ENCODE measurements at regions not wholly inside any gene's neighbourhood (a gene's known extent, or its start where the extent isn't known, plus 50 kb on each side); places are given as distances from the start of the nearest gene placed in this dataset.

DNA sequence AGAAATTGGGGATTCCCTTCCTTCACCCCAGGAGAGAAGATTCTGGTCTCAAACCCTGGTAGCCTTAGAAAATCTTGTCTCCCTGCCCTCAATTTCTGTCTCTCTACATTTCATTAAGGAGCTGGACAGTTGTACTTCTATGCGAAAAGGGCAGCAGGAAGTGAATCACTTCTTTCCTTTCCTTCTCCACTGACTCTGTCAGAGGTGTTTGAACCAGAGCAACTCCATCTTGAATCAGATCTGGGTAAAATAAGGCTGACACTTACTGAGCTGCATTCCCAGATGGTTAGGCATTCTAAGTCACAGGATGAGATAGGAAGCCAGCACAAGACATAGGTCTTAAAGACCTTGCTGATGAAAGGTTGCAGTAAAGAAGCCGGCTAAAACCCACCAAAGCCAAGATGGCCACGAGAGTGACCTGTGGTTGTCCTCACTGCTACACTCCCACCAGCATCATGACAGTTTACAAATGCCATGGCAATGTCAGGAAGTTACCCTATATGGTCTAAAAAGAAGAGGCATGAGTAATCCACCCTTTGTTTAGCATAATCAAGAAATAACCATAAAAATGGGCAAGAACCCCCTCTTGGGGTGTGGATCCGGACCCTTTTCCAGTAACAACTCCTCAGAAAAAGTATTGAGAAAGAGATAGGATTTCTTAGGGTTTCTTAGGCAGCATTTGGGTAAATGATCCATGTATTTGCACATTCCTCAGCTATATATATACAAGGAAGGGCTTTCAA lies 95.8 kb upstream of the PLCB4 start:
- no peak for DNase-seq
- TF ChIP-seq CTCF (IDR thresholded peaks at IDR 0.05; ENCODE audit: borderline replicate concordance) = no peak
- intact Hi-C loops (cut with micrococcal nuclease) = no loop called here

GRCh38 chr20:8974009-8974708 lies 94.7 kb upstream of the PLCB4 start:
- Histone ChIP-seq H3K4me1 (peaks cover 31% of the 10 kb centered on the region), H3K27ac (replicated peaks) (no peak overlapping the region), H3K27me3 (ENCODE audit: low read depth) (no peaks in the 10 kb centered on the region), H3K4me3 (no peak overlapping the region), H3K36me3 (no peaks in the 10 kb centered on the region), H3K9me3 (replicated peaks) (no peaks in the 10 kb centered on the region)
- DNase-seq = no peak
- no peak for TF ChIP-seq CTCF (IDR thresholded peaks at IDR 0.05; ENCODE audit: borderline replicate concordance)
- intact Hi-C loops (cut with micrococcal nuclease) = no loop called here

More for the DNA sequence above, 95.8 kb upstream of the PLCB4 start:
- Histone ChIP-seq H3K4me3 (no peak overlapping the region), H3K27ac (replicated peaks) (no peak overlapping the region), H3K4me1 (peaks cover 41% of the 10 kb centered on the region), H3K36me3 (no peaks in the 10 kb centered on the region), H3K27me3 (ENCODE audit: low read depth) (no peaks in the 10 kb centered on the region), H3K9me3 (replicated peaks) (no peaks in the 10 kb centered on the region)

DNA sequence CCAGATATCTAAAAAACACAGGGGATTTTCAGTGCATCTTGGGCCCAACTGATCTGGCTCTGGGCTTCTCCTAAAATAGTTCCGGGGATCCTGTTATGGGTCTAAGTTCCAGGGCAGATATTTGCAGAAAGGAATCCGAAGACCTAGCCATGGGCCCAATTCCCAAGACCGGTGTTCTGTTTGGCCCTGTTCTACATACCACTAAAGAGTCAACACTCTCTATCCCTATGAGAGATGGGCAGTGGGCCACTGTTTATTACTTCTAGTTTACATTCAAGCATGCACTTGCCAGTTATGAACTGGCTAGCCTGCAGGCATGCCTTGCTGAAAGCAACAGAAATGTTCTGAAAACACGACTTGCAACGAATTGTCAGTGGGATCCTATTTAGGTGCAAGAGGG lies 87.4 kb upstream of the PLCB4 start:
- Histone ChIP-seq H3K4me1 (no peaks in the 10 kb centered on the region), H3K27ac (replicated peaks) (no peak overlapping the region), H3K9me3 (replicated peaks) (no peaks in the 10 kb centered on the region), H3K4me3 (no peak overlapping the region), H3K27me3 (ENCODE audit: low read depth) (no peaks in the 10 kb centered on the region), H3K36me3 (no peaks in the 10 kb centered on the region)
- no peak for DNase-seq
- TF ChIP-seq CTCF (IDR thresholded peaks at IDR 0.05; ENCODE audit: borderline replicate concordance) = no peak
- intact Hi-C loops (cut with micrococcal nuclease) = no loop called here

DNA sequence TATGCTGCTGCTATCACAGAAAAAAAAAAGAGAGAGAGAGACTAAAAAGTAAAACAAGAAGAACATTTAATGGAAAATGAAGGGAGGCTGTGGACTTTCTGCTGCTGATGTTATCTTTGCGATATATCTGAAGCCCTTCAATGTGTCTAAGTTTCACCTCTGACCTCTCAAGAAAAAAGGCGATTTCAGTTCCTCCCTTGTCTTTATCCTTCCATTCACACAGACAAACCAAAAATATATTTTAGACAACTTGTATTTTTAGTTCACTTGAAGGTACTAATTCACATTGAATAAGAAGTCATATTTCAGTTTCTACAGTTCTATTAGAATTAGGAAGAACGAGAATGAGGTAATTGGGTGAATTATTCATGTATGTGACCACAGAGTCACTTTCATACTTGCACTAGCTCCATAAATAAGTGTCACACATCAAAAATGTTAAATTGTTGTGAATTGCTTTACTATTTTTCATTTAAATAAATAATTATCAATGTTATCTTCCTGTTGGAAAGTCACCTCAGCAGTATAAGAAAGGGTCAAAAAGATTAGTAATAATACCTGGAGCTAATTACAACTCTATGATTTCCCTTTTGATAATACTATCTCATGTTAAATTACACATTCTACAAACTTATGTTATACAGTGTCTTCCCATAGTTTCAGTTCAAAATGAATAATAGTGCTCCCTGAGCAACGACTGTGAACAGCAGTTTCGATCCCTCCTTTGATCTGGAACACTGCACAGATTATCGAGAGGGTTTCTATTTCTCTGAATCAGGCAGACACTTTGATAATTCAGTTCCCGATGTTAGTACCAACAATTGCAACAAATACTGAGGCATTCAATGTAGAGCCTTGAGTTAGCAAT lies 85.2 kb upstream of the PLCB4 start:
- intact Hi-C loops (cut with micrococcal nuclease) = no loop called here
- no peaks in the 10 kb centered on the region for H3K4me1 ChIP-seq
- no peaks in the 10 kb centered on the region for H3K36me3 ChIP-seq
- TF ChIP-seq CTCF (IDR thresholded peaks at IDR 0.05; ENCODE audit: borderline replicate concordance) = no peak
- H3K9me3 ChIP-seq (replicated peaks) = no peaks in the 10 kb centered on the region
- H3K4me3 ChIP-seq = no peak overlapping the region
- DNase-seq = no peak
- H3K27me3 ChIP-seq (ENCODE audit: low read depth) = no peaks in the 10 kb centered on the region
- no peak overlapping the region for H3K27ac ChIP-seq (replicated peaks)

DNA sequence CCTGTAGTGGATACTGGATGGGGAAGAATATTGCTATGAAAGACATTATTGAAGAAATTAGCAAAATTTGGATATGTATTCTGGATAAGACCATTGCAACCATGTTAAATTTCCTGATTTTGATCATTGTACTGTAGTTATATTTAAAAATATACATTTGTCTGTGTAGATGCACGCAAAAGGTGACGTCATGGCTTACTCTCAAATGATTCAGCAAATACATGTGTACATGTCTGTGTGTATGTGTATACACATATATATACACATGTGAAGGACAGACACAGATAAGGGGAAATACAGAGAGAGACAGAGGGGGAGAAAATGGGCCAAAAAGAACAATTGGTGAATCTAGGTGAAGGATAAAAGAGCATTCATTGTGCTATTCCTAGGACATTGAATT lies 82.3 kb upstream of the PLCB4 start:
- H3K27ac ChIP-seq (replicated peaks) = no peak overlapping the region
- intact Hi-C loops (cut with micrococcal nuclease) = no loop called here
- no peak for DNase-seq
- H3K9me3 ChIP-seq (replicated peaks) = no peaks in the 10 kb centered on the region
- no peak overlapping the region for H3K4me3 ChIP-seq
- TF ChIP-seq CTCF (IDR thresholded peaks at IDR 0.05; ENCODE audit: borderline replicate concordance) = no peak
- H3K36me3 ChIP-seq = no peaks in the 10 kb centered on the region
- H3K4me1 ChIP-seq = no peaks in the 10 kb centered on the region
- no peaks in the 10 kb centered on the region for H3K27me3 ChIP-seq (ENCODE audit: low read depth)

All from left ventricle myocardium inferior (tissue), 1 donor.